Astrocyte (in vitro differentiated cells and primary cell): ENCODE measurements at regions not wholly inside any gene's neighbourhood (a gene's known extent, or its start where the extent isn't known, plus 50 kb on each side); places are given as distances from the start of the nearest gene placed in this dataset.
A peak's percentile ranks its signal among the peaks of the same experiment; 100 is the strongest.

Experiments
- DNase-seq: peaks from one replicate; pipeline ENCODE4 v3.0.0-alpha.2; 2010; ENCODE audit warnings: low read depth
- FAIRE-seq: peaks from 2 replicates; lab custom pipeline; 2011; peaks lifted over from hg19 to GRCh38; lab: Jason Lieb, UNC
- H2AFZ ChIP-seq: 2 replicates; pipeline ENCODE4 v1.6.0; 2012; ENCODE audit warnings: low read depth, low read length, inconsistent platforms
- H3K27ac ChIP-seq: 2 replicates; pipeline ENCODE4 v1.5.1; 2011; ENCODE audit warnings: low read depth, low read length, inconsistent platforms
- H3K27me3 ChIP-seq: 2 replicates; pipeline ENCODE4 v1.6.0; 2011; ENCODE audit warnings: low read length, inconsistent platforms; ENCODE audit not compliant: insufficient read depth
- H3K36me3 ChIP-seq: 2 replicates; pipeline ENCODE4 v1.5.1; 2011; ENCODE audit warnings: low read length, inconsistent platforms; ENCODE audit not compliant: insufficient read depth
- H3K4me1 ChIP-seq: 2 replicates; pipeline ENCODE4 v1.5.1; 2011; ENCODE audit warnings: low read length, inconsistent platforms; ENCODE audit not compliant: insufficient read depth
- H3K4me2 ChIP-seq: 2 replicates; pipeline ENCODE4 v1.6.0; 2012; ENCODE audit warnings: low read length, inconsistent platforms
- H3K4me3 ChIP-seq: 2 replicates; pipeline ENCODE4 v1.5.1; 2011; ENCODE audit warnings: low read depth, mild to moderate bottlenecking, low read length, inconsistent platforms; ENCODE audit not compliant: insufficient read depth
- H3K79me2 ChIP-seq: 2 replicates; pipeline ENCODE4 v1.6.0; 2012; ENCODE audit warnings: mild to moderate bottlenecking, low read length, inconsistent platforms; ENCODE audit not compliant: insufficient read depth
- H3K9ac ChIP-seq: 2 replicates; pipeline ENCODE4 v1.6.0; 2012; ENCODE audit warnings: mild to moderate bottlenecking, low read length, inconsistent platforms
- H3K9me3 ChIP-seq: 2 replicates; pipeline ENCODE4 v1.5.1; 2012; ENCODE audit warnings: low read depth, mild to moderate bottlenecking, low read length, inconsistent platforms; ENCODE audit not compliant: insufficient read depth
- H4K20me1 ChIP-seq: 2 replicates; pipeline ENCODE4 v1.6.0; 2012; ENCODE audit warnings: low read length, inconsistent platforms; ENCODE audit not compliant: insufficient read depth
- H3K27ac Mint-ChIP-seq: one replicate; pipeline ENCODE4 v1.8.0; 2021; ENCODE audit warnings: mild to moderate bottlenecking, mixed read lengths; ENCODE audit not compliant: unreplicated experiment
- H3K27me3 Mint-ChIP-seq: one replicate; pipeline ENCODE4 v1.8.0; 2021; ENCODE audit warnings: low read depth, mixed read lengths; ENCODE audit not compliant: unreplicated experiment
- H3K36me3 Mint-ChIP-seq: one replicate; pipeline ENCODE4 v1.8.0; 2021; ENCODE audit warnings: low read depth, mixed read lengths; ENCODE audit not compliant: unreplicated experiment
- H3K4me1 Mint-ChIP-seq: one replicate; pipeline ENCODE4 v1.8.0; 2021; ENCODE audit warnings: low read depth, mixed read lengths; ENCODE audit not compliant: unreplicated experiment
- H3K4me3 Mint-ChIP-seq: one replicate; pipeline ENCODE4 v1.8.0; 2021; ENCODE audit warnings: mild to moderate bottlenecking, moderate library complexity, mixed read lengths; ENCODE audit not compliant: unreplicated experiment
- H3K9me3 Mint-ChIP-seq: one replicate; pipeline ENCODE4 v1.8.0; 2021; ENCODE audit warnings: mild to moderate bottlenecking, mixed read lengths; ENCODE audit not compliant: unreplicated experiment
- CTCF ChIP-seq: IDR thresholded peaks from 2 replicates; pipeline ENCODE4 v1.5.1; 2011; ENCODE audit warnings: low read depth, mild to moderate bottlenecking, inconsistent platforms, low read length, moderate library complexity; ENCODE audit not compliant: insufficient read depth
- EZH2 ChIP-seq: IDR thresholded peaks from 2 replicates; pipeline ENCODE4 v1.6.1; 2012; ENCODE audit warnings: mild to moderate bottlenecking, low read length, inconsistent platforms; ENCODE audit not compliant: insufficient read depth

- H3K36me3 Mint-ChIP-seq, result peaks cover 3% of the 10 kb centered on the region
- Histone ChIP-seq H3K4me3 (no peak overlapping the region), H3K9me3 (no peaks in the 10 kb centered on the region), H2AFZ (no peak overlapping the region), H3K9ac (no peak overlapping the region), H3K27me3 (no peaks in the 10 kb centered on the region), H3K27ac (no peak overlapping the region), H3K79me2 (no peaks in the 10 kb centered on the region), H3K4me1 (no peaks in the 10 kb centered on the region), H3K4me2 (no peak overlapping the region), H3K36me3 (no peaks in the 10 kb centered on the region), H4K20me1 (no peaks in the 10 kb centered on the region)
- no peak overlapping the region for H3K27ac Mint-ChIP-seq
- FAIRE-seq, result peak; percentile 72
- no peak for TF ChIP-seq EZH2
- TF ChIP-seq CTCF, result peak; percentile 69
- no peaks in the 10 kb centered on the region for H3K9me3 Mint-ChIP-seq
- no peak overlapping the region for H3K4me3 Mint-ChIP-seq
- peaks cover 3% of the 10 kb centered on the region for H3K4me1 Mint-ChIP-seq
- no peaks in the 10 kb centered on the region for H3K27me3 Mint-ChIP-seq
- DNase-seq, result peak; percentile 23
These were observed 110.9 kb upstream of the ANK2 start for GRCh38 chr4:112938461-112939058.

DNA sequence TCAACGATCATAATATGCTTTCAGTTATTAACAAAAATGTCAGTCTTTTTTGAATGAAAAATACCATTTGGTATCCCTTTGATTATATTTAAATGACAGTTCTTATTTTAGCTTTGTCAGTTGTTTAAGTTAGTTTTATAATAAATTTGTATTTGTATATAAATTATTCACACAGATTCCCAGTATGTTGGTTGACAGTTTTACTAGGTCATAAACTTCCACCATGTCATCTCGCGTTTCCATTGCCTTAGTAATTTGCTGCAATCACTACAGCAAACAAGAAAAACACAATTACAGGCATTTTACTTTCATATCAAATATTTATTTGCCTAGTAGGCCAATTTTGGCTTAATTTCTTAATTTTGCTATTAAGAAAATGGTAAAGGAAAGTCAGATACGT is 109.6 kb upstream of the ANK2 start:
- no peak for TF ChIP-seq CTCF
- no peak for TF ChIP-seq EZH2
- no peaks in the 10 kb centered on the region for H3K36me3 ChIP-seq
- no peak overlapping the region for H3K4me2 ChIP-seq

DNA sequence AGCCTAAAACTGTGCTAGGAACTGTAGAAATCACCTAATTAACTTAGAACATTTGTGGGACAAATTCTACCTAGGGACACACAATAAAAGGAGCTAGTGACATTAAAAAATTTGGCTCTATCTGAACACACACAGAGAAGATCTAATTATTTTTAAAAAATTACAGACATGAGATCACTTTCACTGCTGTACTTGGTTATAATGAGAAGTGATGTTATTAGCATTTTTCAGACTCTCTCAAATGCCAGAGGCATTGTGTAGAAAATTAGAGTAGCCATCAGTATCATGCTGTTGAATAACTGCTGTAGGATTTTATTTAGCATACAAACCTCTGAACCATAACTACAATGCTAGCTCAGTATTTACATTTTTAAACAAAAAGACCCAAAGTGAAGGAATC is 109.1 kb upstream of the ANK2 start:
- no peaks in the 10 kb centered on the region for H3K79me2 ChIP-seq
- TF ChIP-seq EZH2, result no peak
- no peak for TF ChIP-seq CTCF
- no peaks in the 10 kb centered on the region for H3K27me3 Mint-ChIP-seq
- H3K27ac Mint-ChIP-seq, result no peak overlapping the region
- H3K4me1 Mint-ChIP-seq, result no peaks in the 10 kb centered on the region
- H3K27me3 ChIP-seq, result no peaks in the 10 kb centered on the region
- no peak overlapping the region for H3K9ac ChIP-seq
- H3K36me3 Mint-ChIP-seq, result peaks cover 3% of the 10 kb centered on the region
- H3K4me3 Mint-ChIP-seq, result no peak overlapping the region
- no peak overlapping the region for H3K27ac ChIP-seq
- H3K4me1 ChIP-seq, result no peaks in the 10 kb centered on the region
- DNase-seq (no peak), FAIRE-seq (no peak)
- H3K4me2 ChIP-seq, result no peak overlapping the region
- no peaks in the 10 kb centered on the region for H4K20me1 ChIP-seq
- H3K36me3 ChIP-seq, result no peaks in the 10 kb centered on the region
- H3K9me3 ChIP-seq, result no peaks in the 10 kb centered on the region
- no peak overlapping the region for H2AFZ ChIP-seq
- H3K4me3 ChIP-seq, result no peak overlapping the region
- no peaks in the 10 kb centered on the region for H3K9me3 Mint-ChIP-seq

More for the DNA sequence above, 109.6 kb upstream of the ANK2 start:
- Mint-ChIP-seq H3K4me1 (no peaks in the 10 kb centered on the region), H3K4me3 (no peak overlapping the region), H3K27me3 (no peaks in the 10 kb centered on the region), H3K36me3 (peaks cover 3% of the 10 kb centered on the region), H3K27ac (no peak overlapping the region), H3K9me3 (no peaks in the 10 kb centered on the region)
- no peak overlapping the region for H2AFZ ChIP-seq
- no peaks in the 10 kb centered on the region for H3K27me3 ChIP-seq
- H3K4me3 ChIP-seq, result no peak overlapping the region
- FAIRE-seq (no peak), DNase-seq (no peak)
- H3K79me2 ChIP-seq, result no peaks in the 10 kb centered on the region
- H4K20me1 ChIP-seq, result no peaks in the 10 kb centered on the region
- H3K27ac ChIP-seq, result no peak overlapping the region
- no peak overlapping the region for H3K9ac ChIP-seq
- no peaks in the 10 kb centered on the region for H3K4me1 ChIP-seq
- H3K9me3 ChIP-seq, result no peaks in the 10 kb centered on the region
